HG02943 (cell line): ENCODE measurements at regions not wholly inside any gene's neighbourhood (a gene's known extent, or its start where the extent isn't known, plus 50 kb on each side); places are given as distances from the start of the nearest gene placed in this dataset.
"Not testable (repeated sequence)": the region's sequence is repeated elsewhere in the genome, so short reads cannot be mapped to it uniquely, and the experiment has no call there.

Experiments
- ATAC-seq: cut with Tn5 transposase; IDR thresholded peaks from one replicate; pipeline ENCODE4 v1.9.1; 2021; ENCODE audit warnings: mild to moderate bottlenecking, low read depth, moderate library complexity; ENCODE audit not compliant: unreplicated experiment

DNA sequence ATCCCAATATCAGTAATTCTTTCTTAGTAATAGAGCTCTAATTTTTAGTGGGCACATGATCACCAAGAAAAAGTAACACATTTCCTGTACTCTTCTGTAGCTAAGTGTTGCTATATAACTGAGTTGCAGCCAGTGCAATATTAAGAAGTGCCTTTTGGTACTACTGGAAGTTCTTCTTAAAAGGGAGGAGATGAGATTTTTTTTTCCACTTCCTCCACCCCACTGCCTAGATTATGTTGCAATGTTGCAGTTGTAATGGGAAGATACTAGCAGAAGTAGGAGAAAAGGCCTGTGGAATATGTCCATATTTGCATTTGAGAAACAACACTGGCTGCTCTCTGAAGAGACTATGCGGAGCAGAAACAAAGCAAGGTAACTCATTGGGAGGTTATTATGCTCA is 280.6 kb upstream of the ANO5 start:
- ATAC-seq, result no peak

DNA sequence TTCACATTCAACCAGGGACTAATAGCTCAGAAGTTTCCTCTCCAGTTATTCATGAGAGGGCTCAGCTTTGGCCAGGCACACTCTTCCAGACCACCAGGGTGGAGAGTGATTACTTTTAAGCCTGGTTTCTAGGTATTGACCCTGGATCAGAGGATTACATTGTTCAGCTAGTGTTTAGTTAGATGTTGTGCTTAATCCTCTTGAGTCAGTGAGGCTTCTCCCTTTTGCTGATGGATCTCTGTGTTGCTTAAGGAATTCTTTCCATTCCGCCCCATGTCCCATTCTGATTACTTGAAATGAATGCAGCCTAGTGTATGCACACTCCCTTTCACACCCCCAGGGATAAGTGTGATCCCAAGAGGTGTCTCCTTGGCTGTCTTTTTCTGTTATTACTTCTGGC is 271.7 kb upstream of the ANO5 start:
- ATAC-seq, result no peak

DNA sequence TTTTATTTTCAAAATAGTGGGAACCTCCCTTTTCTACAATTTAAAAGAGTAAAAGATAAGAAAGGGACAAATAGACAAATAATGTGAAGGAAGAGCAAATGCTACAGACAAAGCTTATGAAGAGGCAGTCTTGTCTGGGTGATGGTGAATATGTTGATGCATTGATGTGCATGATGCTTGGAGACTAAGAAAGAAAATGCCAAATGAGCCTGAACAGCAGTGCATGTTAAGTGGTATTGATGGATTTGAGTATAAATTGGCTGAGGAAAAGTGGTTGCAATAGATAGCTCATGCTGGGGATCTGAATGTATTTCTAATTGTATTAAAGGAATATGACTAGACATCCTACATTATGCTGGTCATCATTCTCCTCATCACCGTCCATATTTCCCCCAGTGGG is 268.6 kb upstream of the ANO5 start:
- no peak for ATAC-seq

DNA sequence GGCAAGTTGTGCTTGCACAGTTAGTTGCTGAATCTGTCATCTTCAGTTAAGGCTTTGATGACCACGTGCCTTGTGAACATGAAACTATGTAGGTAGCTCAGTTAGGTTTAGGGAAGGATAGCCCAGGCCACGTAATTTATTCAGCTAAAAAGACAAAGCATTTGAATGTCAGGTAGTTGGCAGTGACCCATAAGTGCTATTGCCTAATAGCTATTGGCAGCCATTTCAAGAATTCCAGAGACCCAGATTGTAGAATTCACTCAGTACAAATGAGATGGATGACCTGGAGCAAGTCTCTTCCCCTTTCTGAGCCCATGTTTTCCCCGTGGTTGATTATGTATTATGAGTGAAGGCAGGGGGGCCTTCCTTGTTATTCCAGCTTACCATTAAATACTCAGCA is 265.3 kb upstream of the ANO5 start:
- ATAC-seq, result no peak

DNA sequence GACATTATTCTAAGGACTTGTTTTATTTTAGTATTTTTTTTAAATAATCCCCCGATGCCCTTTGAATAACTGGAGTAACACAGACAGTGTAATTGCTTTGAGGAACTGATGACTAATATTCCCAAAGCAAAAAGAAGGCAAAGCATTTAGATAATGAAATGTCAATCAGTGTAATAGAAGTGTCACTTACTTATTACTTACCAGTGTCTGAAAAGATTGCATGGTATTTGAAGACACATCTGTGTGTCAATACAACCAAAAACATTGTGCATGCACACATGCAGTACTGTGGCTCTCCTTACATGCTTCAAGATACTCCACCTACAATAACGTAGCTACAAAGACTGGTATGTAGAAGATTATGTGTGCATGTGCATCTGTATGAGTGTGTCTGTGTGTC is 264.0 kb upstream of the ANO5 start:
- ATAC-seq, result no peak

DNA sequence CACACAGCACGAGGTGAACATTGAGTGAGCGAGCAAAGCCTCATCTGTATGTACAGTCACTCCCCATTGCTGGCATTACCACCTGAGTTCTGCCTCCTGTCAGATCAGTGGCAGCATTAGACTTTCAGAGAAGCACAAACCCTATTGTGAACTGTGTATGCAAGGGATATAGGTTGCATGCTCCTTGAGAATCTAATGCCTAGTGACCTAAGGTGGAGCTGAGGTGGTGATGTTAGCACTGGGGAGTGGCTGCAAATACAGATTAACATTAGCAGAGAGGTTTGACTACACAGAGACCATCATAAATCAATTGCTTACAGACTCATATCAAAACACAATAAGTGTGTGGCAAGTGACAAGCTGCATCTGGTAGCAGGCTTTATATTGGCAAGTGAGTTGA is 262.5 kb upstream of the ANO5 start:
- no peak for ATAC-seq

DNA sequence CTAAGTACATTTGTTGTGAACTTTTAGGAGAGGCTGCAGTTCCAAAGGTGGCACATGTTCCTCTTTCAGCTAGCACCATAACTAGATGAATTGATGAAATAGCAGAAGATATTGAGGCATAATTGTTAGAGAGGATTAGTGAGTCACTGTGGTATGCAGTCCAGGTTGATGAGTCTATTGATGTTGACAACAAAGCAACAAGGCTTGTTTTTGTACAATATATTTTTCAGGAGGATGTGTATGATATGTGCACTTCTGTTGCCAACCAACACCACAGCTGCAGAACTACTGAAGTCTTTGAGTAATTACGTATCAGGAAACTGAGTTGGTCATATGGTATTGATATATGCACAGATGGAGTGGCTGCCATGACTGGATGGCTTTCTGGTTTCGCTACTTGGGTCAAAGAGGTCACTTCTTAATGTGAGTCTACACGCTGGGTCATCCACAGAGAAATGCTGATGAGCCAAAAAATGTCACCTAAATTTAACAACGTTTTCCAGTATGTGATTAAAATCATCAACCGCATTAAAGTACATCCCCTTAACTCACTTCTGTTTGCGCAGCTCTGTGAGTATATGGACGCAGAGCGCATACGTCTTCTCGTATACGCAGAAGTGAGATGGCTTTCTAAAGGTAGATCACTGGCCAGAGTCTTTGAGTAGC is 261.3 kb upstream of the ANO5 start:
- ATAC-seq, result no peak

DNA sequence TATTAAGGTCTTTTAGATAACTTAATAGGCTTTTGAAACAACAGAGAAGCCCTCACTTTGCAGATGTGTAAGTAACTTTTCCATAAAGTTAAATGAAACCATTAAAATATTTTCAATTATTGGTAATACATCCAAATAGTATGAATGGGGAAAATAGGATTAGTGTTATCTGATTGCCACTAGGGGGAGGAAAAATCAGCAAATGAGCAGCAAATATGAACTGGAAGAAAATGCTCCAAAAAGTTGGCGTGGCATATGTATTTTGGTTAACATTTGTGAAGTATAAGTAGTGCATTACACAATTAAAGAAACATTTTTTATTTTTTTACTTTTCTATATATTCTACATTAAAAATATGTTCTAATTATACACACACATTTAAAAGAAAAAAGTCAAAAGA is 259.8 kb upstream of the ANO5 start:
- ATAC-seq, result no peak

DNA sequence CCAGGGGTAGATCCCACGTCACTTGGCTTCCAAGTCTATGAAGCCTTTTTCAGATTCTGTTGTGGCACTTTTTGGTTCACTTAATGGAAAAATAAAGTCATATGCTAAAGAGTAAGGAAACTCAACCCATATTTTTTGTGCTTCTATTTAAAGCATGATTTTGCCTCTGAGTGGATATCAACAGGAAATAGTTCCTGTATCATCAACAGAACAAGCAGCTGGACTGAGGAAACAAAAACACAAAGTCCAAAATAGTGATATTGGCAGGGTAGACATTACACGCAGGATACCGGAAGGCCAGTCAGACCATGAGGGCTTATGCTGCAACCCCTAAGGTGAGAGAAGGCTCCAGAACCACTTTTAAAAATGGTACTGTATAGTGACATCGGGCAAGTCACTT is 248.3 kb upstream of the ANO5 start:
- ATAC-seq, result no peak

DNA sequence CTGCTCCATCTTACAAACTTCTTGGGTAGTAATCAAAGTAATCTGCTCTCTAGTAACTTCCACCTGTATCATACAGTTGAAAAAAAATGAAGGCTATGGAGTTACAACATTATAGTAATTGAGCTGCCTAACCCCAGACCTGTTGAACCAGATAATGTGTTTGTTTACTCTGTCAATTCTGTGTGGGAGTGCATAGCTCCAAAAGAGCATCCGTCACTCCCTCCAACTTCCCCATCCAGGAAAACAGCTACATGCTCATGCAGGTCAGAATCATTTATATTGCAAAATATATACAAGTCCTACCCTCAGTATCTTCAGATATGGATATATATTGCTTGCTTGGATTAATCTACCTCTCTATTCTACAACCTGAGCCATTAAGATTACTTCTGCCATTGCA is 244.0 kb upstream of the ANO5 start:
- no peak for ATAC-seq

DNA sequence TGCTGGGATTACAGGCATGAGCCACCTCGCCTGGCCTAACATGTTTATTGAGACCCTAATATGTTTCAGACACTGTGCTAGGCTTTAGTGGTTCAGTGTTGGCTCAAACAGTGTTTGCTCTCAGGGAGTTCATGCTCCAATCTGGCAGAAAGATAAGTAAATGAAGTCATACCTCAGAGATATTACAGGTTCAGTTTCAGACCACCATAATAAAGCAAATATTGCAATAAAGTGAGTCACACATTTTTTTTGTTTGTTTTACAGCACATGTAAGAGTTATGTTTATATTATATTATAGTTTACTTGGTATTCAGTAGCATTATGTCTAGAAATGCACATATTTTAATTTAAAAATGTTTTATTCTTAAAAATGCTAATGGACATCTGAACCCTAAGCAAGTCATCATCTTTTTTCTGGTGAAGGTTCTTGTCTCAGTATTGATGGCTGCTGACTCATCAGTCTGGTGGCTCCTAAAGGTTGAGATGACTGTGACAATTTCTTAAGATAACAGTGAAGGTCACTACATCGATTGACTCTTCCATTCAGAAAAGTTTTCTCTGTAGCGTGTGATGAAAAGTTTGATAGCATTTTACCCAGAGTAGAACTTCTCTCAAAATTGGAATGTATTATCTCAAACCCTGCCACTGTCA is 243.0 kb upstream of the ANO5 start:
- no peak for ATAC-seq

DNA sequence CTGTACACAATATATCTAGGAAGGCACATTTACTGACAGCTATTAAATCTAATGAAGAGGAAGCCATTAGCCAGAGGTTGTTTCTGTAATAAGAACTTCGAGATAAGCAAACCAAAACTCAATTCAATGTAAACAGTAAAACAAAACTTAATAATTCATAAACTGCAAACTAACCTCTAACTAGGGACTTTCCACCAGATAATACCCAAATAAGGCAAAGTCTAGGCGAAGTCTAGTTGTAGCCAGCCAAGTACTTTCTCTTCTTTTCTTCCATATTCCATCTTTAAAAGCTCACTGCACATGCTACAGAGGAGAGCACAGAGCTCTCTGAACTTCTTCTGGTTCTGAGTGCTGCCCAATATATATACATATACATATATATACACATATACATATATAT is 229.9 kb upstream of the ANO5 start:
- ATAC-seq, result no peak

DNA sequence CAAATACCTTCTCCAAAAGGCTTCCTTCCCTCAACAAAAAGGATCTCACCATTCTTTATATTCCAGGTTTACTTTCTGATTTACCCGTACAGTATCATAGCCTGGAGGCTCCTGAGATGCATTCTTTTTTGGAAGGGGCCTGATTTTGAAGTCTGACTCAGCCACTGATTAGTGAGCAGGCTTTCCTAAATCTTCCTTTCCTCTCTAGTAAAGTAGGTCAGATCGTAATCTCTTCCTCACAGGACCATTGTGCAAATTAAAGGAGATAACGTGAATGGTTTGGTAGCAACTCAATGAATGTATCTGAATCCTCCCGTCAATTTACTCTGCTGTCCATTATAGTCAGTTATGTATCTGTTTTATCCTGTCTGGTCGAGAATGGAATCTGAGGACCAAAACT is 227.7 kb upstream of the ANO5 start:
- ATAC-seq, result no peak

DNA sequence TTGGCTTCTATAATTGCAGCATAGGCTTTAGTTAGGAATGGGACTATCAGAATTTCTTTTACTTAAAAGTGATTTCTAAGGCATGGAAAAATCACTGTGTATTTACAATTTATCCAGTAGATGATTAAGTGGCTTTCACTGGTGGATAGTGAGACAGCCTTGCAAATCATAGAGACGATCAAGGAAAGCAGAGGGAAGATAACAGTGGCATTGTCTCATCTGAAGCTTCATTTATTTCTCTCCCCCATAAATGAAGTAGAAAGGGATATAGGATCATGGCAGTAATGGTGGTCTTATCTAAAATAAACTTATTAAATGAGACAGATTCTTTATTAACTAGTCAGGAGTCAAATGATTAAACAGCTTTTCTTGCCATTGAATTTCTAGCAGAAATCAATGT is 224.2 kb upstream of the ANO5 start:
- ATAC-seq, result no peak

DNA sequence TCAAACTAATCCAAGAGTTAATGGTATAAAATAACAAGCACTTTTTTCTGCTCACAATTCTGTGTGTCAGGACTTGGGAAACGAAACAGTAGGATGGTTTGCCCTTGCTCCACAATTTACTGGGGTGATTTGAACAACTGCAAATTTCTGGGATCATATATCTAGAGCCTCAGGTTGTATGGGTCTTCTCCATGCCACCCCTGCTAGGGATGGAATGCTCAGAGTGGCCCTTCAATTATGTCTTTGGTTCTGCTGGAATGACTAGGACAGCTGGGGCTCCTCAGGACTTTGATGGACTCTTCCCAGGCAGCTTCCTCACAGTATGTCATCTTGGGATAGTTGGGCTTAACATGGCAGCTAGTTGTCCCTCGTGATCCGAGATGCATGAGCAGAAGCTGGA is 223.0 kb upstream of the ANO5 start:
- ATAC-seq, result no peak

DNA sequence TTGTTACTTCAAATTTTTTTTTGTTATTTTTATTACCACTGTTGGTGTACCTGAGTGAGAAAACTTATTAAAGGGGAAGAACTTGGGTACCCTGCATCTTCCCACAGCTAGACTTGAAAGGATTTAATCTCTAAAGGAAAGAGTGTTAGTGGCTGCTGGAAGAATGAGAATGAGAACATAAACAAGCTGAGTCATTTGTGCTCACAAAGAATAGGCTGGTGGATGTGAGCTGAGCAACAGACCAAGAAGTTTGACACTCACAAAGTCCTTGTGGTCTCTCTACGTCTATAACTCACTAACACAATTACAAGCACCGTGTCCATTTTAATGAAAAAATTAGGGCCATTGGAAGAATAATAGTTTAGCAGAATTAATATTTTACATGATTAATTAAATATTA is 217.6 kb upstream of the ANO5 start:
- no peak for ATAC-seq

DNA sequence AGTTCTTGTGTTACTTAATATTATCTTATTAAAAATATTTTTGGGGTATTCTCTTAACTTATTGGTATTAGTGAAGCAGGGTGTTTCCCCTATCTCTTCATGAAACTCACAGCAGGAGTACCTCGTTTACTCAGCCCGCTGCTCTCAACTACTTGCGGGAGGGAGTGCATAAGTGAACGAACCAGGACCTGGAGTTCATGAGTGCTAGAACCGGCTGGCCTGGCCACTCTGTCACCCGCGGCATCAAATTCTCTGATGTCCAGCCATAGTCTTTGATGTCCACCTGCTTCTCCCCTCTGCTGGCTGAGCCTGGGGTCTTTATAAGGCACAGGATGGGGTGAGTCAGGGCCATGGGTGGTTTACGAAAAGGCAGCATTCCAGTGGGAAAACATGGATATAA is 216.7 kb upstream of the ANO5 start:
- ATAC-seq, result no peak

DNA sequence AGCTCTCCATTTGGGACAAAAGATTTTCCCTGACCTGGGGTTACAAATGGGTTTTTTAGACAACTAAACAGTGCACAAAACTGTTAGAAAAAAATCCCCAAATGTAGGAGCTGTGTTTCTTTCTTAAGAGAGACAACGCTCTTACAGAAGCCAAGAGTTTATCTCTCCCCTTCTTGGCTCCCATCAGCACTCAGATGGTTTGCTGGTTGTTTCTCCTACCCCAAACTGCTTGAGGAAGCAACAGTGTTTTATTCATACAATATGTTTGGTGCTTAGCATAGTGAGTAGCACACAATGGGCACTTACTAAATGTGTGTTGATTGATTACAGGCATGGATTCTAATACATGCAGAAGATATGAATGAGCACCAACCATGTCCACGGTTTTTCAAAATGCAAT is 209.5 kb upstream of the ANO5 start:
- ATAC-seq, result no peak

DNA sequence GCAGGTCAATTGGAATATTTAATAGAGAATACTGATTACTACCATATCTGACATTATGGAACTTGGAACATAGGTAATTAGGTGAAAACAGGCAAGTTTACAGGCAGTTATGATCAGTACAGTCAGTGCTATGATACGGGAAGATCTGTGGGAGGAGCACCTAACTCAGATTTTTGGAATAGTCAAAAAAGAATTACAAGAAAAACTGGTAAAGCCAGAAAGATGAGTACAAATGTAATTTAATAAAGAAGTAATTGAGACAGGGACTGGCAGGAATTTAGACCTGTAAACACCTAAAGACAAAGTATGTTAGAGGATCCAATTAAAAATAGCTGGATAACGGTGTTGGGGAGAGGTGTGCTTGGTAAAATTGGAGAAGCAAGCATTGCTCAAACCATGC is 206.5 kb upstream of the ANO5 start:
- no peak for ATAC-seq

DNA sequence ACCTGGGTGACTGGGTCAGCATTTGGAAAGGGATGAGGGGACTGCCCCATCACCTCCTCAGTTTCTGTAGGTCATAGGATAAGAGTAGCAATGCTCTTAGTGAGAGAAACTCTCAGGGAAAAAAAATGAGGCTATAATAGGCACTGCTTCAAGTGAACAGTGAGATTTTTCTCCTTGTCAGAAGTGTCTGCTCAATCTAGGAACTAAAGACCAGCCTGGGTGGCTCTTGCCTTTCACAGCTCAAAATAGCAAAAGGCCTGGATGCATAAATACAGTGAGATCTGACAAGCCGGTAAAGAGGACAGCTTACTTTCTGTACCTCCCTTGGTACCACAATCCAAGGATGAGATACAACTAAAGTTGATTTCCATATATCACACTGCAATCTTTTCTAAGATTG is 205.6 kb upstream of the ANO5 start:
- ATAC-seq, result no peak

DNA sequence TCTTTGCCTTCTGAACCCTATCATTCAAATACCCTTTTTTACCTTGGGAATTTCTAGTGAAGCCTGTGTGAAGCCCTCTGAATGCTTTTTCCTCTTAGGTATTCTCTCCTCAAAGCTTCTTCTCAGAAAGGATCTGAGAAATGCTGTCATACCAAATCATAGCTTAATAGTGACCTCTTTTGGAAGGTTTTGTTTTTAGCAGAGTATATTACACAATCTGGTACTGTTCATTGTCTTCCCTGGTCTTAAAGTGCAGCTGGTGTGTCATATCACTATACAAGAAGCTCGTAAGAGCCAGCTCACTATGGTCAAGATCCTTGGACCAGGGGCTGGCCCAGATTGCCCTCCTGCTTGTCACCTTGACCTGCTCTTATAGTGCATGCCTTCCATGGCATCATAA is 204.4 kb upstream of the ANO5 start:
- ATAC-seq, result no peak

DNA sequence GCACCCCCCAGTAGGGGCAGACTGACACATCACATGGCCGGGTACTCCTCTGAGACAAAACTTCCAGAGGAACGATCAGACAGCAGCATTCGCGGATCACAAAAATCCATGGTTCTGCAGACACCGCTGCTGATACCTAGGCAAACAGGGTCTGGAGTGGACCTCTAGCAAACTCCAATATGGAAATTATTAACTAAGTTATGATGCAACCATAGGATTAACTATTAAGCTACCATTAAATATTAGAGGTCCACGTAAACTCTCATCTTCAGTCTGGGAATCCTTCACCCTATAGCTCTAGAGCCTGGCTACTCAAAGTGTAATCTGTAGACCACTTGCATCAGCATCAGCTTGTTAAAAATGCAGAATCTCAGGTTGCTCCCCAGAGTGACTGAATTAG is 191.1 kb upstream of the ANO5 start:
- not testable (repeated sequence) for ATAC-seq

DNA sequence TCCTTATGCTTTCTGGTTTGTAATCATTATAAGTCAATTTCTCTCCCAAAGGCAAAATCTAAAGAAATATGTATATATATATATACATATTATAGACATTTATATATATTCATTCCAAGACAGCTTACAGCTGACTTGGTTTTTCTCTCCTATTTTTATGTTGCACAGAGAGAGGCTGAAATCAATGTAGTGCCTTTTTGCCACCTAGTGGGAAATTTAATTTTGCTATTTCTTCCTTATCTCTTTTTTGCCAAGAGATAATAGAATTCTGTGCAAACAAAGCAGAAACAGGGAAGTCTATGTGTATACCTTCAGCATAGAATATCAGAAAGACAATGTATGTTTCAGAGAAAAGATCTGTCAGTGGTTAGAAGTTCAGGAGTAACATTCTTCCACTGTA is 186.0 kb upstream of the ANO5 start:
- ATAC-seq, result no peak
